ENCODE measurements at regions not wholly inside any gene's neighbourhood (a gene's known extent, or its start where the extent isn't known, plus 50 kb on each side); places are given as distances from the start of the nearest gene placed in this dataset.

GRCh38 chr5:4572311-4573100 lies 567.6 kb upstream of the ADAMTS16 start:
- no peak for TF ChIP-seq CTCF (IDR thresholded peaks at IDR 0.05)
- DNase-seq, result no peak
- ATAC-seq, result no peak
- H3K27me3 Mint-ChIP-seq, result no peaks in the 10 kb centered on the region
- no peak overlapping the region for H3K27ac Mint-ChIP-seq
- peaks cover 3% of the 10 kb centered on the region for H3K9me3 Mint-ChIP-seq
- intact Hi-C loops (cut with micrococcal nuclease), result no loop called here
- H3K4me3 Mint-ChIP-seq, result no peak overlapping the region
- H3K4me1 Mint-ChIP-seq (ENCODE audit: low read depth), result no peaks in the 10 kb centered on the region
- CTCF ChIA-PET, result no interaction called here
- H3K36me3 Mint-ChIP-seq (ENCODE audit: low read depth), result no peaks in the 10 kb centered on the region
- POLR2A ChIA-PET, result no interaction called here

DNA sequence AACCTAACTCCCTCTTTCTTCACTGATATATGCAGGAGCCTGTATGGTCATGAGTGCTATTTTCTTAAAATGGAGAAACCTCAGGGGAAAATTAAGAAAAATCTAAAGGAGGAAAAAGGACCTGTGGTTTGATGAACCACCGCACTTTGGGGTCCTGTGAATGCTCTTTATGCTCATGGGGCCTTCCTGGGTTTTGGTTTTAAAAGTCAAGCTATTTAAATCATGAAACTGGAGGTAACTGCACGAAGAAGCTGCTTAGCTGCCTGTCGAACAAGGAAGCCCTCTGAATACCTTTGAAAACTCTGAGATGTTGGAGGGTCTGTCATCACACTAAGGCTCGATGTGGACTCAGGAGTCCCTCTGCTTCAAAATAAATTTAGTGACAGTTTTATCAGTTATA lies 564.5 kb upstream of the ADAMTS16 start:
- ATAC-seq, result no peak
- Mint-ChIP-seq H3K4me1 (ENCODE audit: low read depth) (no peaks in the 10 kb centered on the region), H3K4me3 (no peak overlapping the region), H3K9me3 (peaks cover 9% of the 10 kb centered on the region), H3K27ac (no peak overlapping the region), H3K36me3 (ENCODE audit: low read depth) (no peaks in the 10 kb centered on the region), H3K27me3 (no peaks in the 10 kb centered on the region)
- TF ChIP-seq CTCF (IDR thresholded peaks at IDR 0.05), result no peak
- ChIA-PET POLR2A (no interaction called here), CTCF (interaction anchor here (0.6 kb wide), 1 partner anchor 67 kb away, joined by 3 read pairs; no protein-coding TSS in a partner anchor)
- intact Hi-C loops (cut with micrococcal nuclease), result no loop called here
- DNase-seq, result no peak

- no peaks in the 10 kb centered on the region for H3K4me1 Mint-ChIP-seq (ENCODE audit: low read depth)
- CTCF ChIA-PET, result no interaction called here
- H3K36me3 Mint-ChIP-seq (ENCODE audit: low read depth), result no peaks in the 10 kb centered on the region
- intact Hi-C loops (cut with micrococcal nuclease), result no loop called here
- peaks cover 14% of the 10 kb centered on the region for H3K9me3 Mint-ChIP-seq
- no peak overlapping the region for H3K4me3 Mint-ChIP-seq
- H3K27ac Mint-ChIP-seq, result no peak overlapping the region
- POLR2A ChIA-PET, result no interaction called here
- DNase-seq (no peak), ATAC-seq (no peak)
- no peaks in the 10 kb centered on the region for H3K27me3 Mint-ChIP-seq
- no peak for TF ChIP-seq CTCF (IDR thresholded peaks at IDR 0.05)
These were observed 563.9 kb upstream of the ADAMTS16 start for GRCh38 chr5:4576161-4576748.

- no peak for TF ChIP-seq CTCF (IDR thresholded peaks at IDR 0.05)
- Mint-ChIP-seq H3K36me3 (ENCODE audit: low read depth) (no peaks in the 10 kb centered on the region), H3K9me3 (peaks cover 16% of the 10 kb centered on the region), H3K4me3 (no peak overlapping the region), H3K27ac (no peak overlapping the region), H3K4me1 (ENCODE audit: low read depth) (no peaks in the 10 kb centered on the region), H3K27me3 (no peaks in the 10 kb centered on the region)
- ChIA-PET CTCF (no interaction called here), POLR2A (no interaction called here)
- intact Hi-C loops (cut with micrococcal nuclease), result no loop called here
- ATAC-seq (no peak), DNase-seq (no peak)
These were observed 563.2 kb upstream of the ADAMTS16 start for GRCh38 chr5:4576908-4577307.

GRCh38 chr5:4579679-4580078 lies 560.5 kb upstream of the ADAMTS16 start:
- Mint-ChIP-seq H3K4me3 (no peak overlapping the region), H3K4me1 (ENCODE audit: low read depth) (no peaks in the 10 kb centered on the region), H3K27me3 (no peaks in the 10 kb centered on the region), H3K36me3 (ENCODE audit: low read depth) (no peaks in the 10 kb centered on the region), H3K27ac (no peak overlapping the region), H3K9me3 (peaks cover 17% of the 10 kb centered on the region)
- CTCF ChIA-PET, result no interaction called here
- DNase-seq (no peak), ATAC-seq (no peak)
- POLR2A ChIA-PET, result no interaction called here
- intact Hi-C loops (cut with micrococcal nuclease), result no loop called here
- no peak for TF ChIP-seq CTCF (IDR thresholded peaks at IDR 0.05)
